ENCODE measurements at regions not wholly inside any gene's neighbourhood (a gene's known extent, or its start where the extent isn't known, plus 50 kb on each side); places are given as distances from the start of the nearest gene placed in this dataset.

DNA sequence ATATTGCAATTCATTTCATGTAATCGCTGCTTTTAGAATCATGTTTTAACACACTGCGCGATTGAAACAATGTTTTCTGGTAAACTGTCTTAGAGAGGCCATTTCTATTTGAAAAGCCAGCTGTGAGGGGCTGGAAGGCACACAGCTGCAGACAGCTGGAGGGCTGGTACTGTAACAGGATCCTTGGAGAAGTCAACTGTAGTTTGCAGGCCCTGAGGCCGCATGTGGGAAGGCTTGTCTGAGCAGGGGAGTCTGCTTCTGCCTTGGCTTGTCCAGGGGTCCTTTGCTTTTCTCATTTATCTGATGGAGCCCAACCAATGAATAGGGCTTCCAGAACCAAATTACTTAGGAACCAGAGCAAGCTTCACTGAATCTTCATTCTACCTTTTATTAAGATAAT lies 313.5 kb downstream of the BLID start:
- no peak overlapping the region for H2AFZ ChIP-seq
- no peaks in the 10 kb centered on the region for H3K27me3 ChIP-seq
- no peaks in the 10 kb centered on the region for H3K36me3 ChIP-seq (replicated peaks; ENCODE audit: insufficient read depth, low read depth)
- H3K9me2 ChIP-seq (replicated peaks; ENCODE audit: insufficient read depth): no peaks in the 10 kb centered on the region
- peak; percentile 22 for DNase-seq (ENCODE audit: low spot score)
- no peak for TF ChIP-seq CTCF (IDR thresholded peaks at IDR 0.05; ENCODE audit: poor library complexity)
- TF ChIP-seq EZH2 (IDR thresholded peaks at IDR 0.05; ENCODE audit: borderline replicate concordance): no peak
- TF ChIP-seq EZH2phosphoT487 (IDR thresholded peaks at IDR 0.05; ENCODE audit: low read depth, severe bottlenecking, unreplicated experiment): no peak
- H3K4me1 ChIP-seq (ENCODE audit: insufficient read depth): peaks cover 24% of the 10 kb centered on the region
- H3K27ac ChIP-seq: peak overlapping the region; percentile 90
- no peak overlapping the region for H3K4me3 ChIP-seq
- no peaks in the 10 kb centered on the region for H3K9me3 ChIP-seq (ENCODE audit: low read depth)
- no peaks in the 10 kb centered on the region for H4K20me1 ChIP-seq (ENCODE audit: insufficient read depth, poor library complexity, severe bottlenecking)
- WGBS (ENCODE audit: low lambda C conversion rate, missing lambda C conversion rate): 34% methylated on average over 4 of the region's 4 CpGs
- peak overlapping the region; percentile 56 for H3K4me2 ChIP-seq
- no peaks in the 10 kb centered on the region for H3K79me2 ChIP-seq

DNA sequence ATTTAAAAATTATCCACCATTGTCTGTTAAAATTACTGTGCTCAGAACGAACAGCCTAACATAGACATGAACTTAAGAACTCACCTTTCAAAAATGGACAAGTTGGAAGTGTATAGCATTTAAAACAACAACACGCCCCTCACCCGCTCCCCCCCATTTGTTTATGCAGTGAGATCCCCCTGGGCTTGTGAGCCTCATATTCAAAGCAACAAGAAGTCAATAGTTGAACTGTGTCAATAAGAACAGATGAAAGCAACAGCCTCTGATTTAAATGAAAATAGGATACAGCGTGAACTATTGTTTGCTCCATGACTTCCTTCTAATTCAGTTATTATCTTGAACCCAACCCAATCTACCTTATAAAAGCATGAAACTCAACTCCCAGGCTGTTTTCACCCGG lies 314.2 kb downstream of the BLID start:
- peak overlapping the region; percentile 56 for H3K4me2 ChIP-seq
- H3K79me2 ChIP-seq: no peaks in the 10 kb centered on the region
- no peak for DNase-seq (ENCODE audit: low spot score)
- H3K27ac ChIP-seq: peak overlapping the region; percentile 90
- H3K9me2 ChIP-seq (replicated peaks; ENCODE audit: insufficient read depth): no peaks in the 10 kb centered on the region
- H3K9me3 ChIP-seq (ENCODE audit: low read depth): no peaks in the 10 kb centered on the region
- peaks cover 24% of the 10 kb centered on the region for H3K4me1 ChIP-seq (ENCODE audit: insufficient read depth)
- H3K27me3 ChIP-seq: no peaks in the 10 kb centered on the region
- no peaks in the 10 kb centered on the region for H3K36me3 ChIP-seq (replicated peaks; ENCODE audit: insufficient read depth, low read depth)
- peak overlapping the region; percentile 29 for H2AFZ ChIP-seq
- H4K20me1 ChIP-seq (ENCODE audit: insufficient read depth, poor library complexity, severe bottlenecking): no peaks in the 10 kb centered on the region
- no peak overlapping the region for H3K4me3 ChIP-seq
- WGBS (ENCODE audit: low lambda C conversion rate, missing lambda C conversion rate): 62% methylated on average over 5 of the region's 5 CpGs
- TF ChIP-seq CTCF (IDR thresholded peaks at IDR 0.05; ENCODE audit: poor library complexity) (no peak), EZH2phosphoT487 (IDR thresholded peaks at IDR 0.05; ENCODE audit: low read depth, severe bottlenecking, unreplicated experiment) (no peak), EZH2 (IDR thresholded peaks at IDR 0.05; ENCODE audit: borderline replicate concordance) (no peak)

DNA sequence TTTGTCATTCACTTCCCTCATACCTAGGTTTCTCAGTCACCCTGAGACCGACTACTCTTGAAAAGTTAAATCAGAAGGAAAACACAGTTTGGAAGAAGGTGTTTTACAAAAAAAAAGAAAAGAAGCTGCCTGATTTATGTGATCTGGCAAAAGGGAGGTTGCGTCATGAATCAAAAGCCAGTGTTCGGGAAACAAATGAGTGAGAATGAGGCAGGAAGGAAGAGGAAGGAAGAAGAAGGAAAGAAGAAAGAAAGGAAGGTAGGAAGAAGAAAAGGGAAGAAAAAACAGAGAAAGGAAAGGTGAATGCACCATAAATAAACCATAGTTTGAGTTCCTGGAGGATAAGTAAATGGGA lies 314.6 kb downstream of the BLID start:
- peaks cover 24% of the 10 kb centered on the region for H3K4me1 ChIP-seq (ENCODE audit: insufficient read depth)
- H3K79me2 ChIP-seq: no peaks in the 10 kb centered on the region
- no peaks in the 10 kb centered on the region for H3K9me2 ChIP-seq (replicated peaks; ENCODE audit: insufficient read depth)
- peak overlapping the region; percentile 56 for H3K4me2 ChIP-seq
- no peaks in the 10 kb centered on the region for H3K36me3 ChIP-seq (replicated peaks; ENCODE audit: insufficient read depth, low read depth)
- peak overlapping the region; percentile 90 for H3K27ac ChIP-seq
- TF ChIP-seq CTCF (IDR thresholded peaks at IDR 0.05; ENCODE audit: poor library complexity): no peak
- no peak for TF ChIP-seq EZH2phosphoT487 (IDR thresholded peaks at IDR 0.05; ENCODE audit: low read depth, severe bottlenecking, unreplicated experiment)
- no peak for TF ChIP-seq EZH2 (IDR thresholded peaks at IDR 0.05; ENCODE audit: borderline replicate concordance)
- H3K9me3 ChIP-seq (ENCODE audit: low read depth): no peaks in the 10 kb centered on the region
- DNase-seq (ENCODE audit: low spot score): no peak
- no peaks in the 10 kb centered on the region for H3K27me3 ChIP-seq
- H4K20me1 ChIP-seq (ENCODE audit: insufficient read depth, poor library complexity, severe bottlenecking): no peaks in the 10 kb centered on the region
- 61% methylated on average over 3 of the region's 3 CpGs for WGBS (ENCODE audit: low lambda C conversion rate, missing lambda C conversion rate)
- no peak overlapping the region for H3K4me3 ChIP-seq
- H2AFZ ChIP-seq: peak overlapping the region; percentile 29

All from hepatocyte (in vitro differentiated cells).